Keratinocyte (primary cell): ENCODE measurements at regions not wholly inside any gene's neighbourhood (a gene's known extent, or its start where the extent isn't known, plus 50 kb on each side); places are given as distances from the start of the nearest gene placed in this dataset.

Experiments used
- DNase-seq: peaks from one replicate; pipeline ENCODE4 v3.0.0-alpha.2; 2011; ENCODE audit warnings: low read depth, missing footprints, low spot score
- FAIRE-seq: peaks from 2 replicates; lab custom pipeline; 2011; peaks lifted over from hg19 to GRCh38; lab: Jason Lieb, UNC
- H2AFZ ChIP-seq: 2 replicates; pipeline ENCODE4 v1.6.0; 2012; ENCODE audit warnings: low read length, control low read depth, inconsistent platforms; ENCODE audit not compliant: control insufficient read depth
- H3K27ac ChIP-seq: 2 replicates; pipeline ENCODE4 v1.5.1; 2011; ENCODE audit warnings: low read length; ENCODE audit not compliant: control insufficient read depth, insufficient read depth
- H3K27me3 ChIP-seq: 3 replicates; pipeline ENCODE4 v1.6.0; 2011; ENCODE audit warnings: low read length; ENCODE audit not compliant: control insufficient read depth, insufficient read depth; ENCODE audit errors: extremely low read depth
- H3K36me3 ChIP-seq, 2 experiments: 2 replicates in 1 of 2; 3 replicates in 1 of 2; pipeline ENCODE4 v1.5.1; 2011; ENCODE audit warnings: low read length in 2 of 2, mild to moderate bottlenecking in 1 of 2; ENCODE audit not compliant: control insufficient read depth in 2 of 2, insufficient read depth in 2 of 2; ENCODE audit errors: extremely low read depth in 1 of 2
- H3K4me1 ChIP-seq: 3 replicates; pipeline ENCODE4 v1.5.1; 2011; ENCODE audit warnings: low read length; ENCODE audit not compliant: control insufficient read depth, insufficient read depth; ENCODE audit errors: extremely low read depth
- H3K4me2 ChIP-seq: 3 replicates; pipeline ENCODE4 v1.6.0; 2011; ENCODE audit warnings: low read depth, low read length; ENCODE audit not compliant: control insufficient read depth, insufficient read depth; ENCODE audit errors: extremely low read depth
- H3K4me3 ChIP-seq, 3 experiments: fragments of 200-600 bp in 1 of 3; sonication (generic) in 1 of 3; 2 replicates in 2 of 3; 3 replicates in 1 of 3; pipeline ENCODE4 v1.5.1; 2011 to 2016; ENCODE audit warnings: low read length in 3 of 3, mild to moderate bottlenecking in 3 of 3, control low read depth in 2 of 3, inconsistent platforms in 1 of 3, low read depth in 1 of 3, mixed read lengths in 1 of 3, mixed run types in 1 of 3, moderate library complexity in 1 of 3; ENCODE audit not compliant: control insufficient read depth in 2 of 3, insufficient read depth in 2 of 3; ENCODE audit errors: extremely low read depth in 1 of 3
- H3K79me2 ChIP-seq: 2 replicates; pipeline ENCODE4 v1.6.0; 2012; ENCODE audit warnings: low read length; ENCODE audit not compliant: control insufficient read depth, insufficient read depth
- H3K9ac ChIP-seq: 3 replicates; pipeline ENCODE4 v1.6.0; 2011; ENCODE audit warnings: low read length; ENCODE audit not compliant: control insufficient read depth, insufficient read depth; ENCODE audit errors: extremely low read depth
- H3K9me1 ChIP-seq: 3 replicates; pipeline ENCODE4 v1.6.0; 2011; ENCODE audit warnings: low read length; ENCODE audit not compliant: control insufficient read depth, insufficient read depth; ENCODE audit errors: extremely low read depth
- H3K9me3 ChIP-seq: 2 replicates; pipeline ENCODE4 v1.5.1; 2012; ENCODE audit warnings: low read depth, low read length; ENCODE audit not compliant: control insufficient read depth
- H4K20me1 ChIP-seq: 3 replicates; pipeline ENCODE4 v1.6.0; 2011; ENCODE audit warnings: low read length; ENCODE audit not compliant: control insufficient read depth, insufficient read depth; ENCODE audit errors: extremely low read depth
- EZH2 ChIP-seq: IDR thresholded peaks from one replicate; pipeline ENCODE4 v1.6.1; 2012; ENCODE audit warnings: inconsistent platforms, mild to moderate bottlenecking, low read length, moderate library complexity
- dilution Hi-C: fragments of 300-500 bp; cut with MboI; formaldehyde crosslinking; loops from one replicate; pipeline ENCODE4 v1.7.0; 2020; ENCODE audit warnings: low sequenced_read_pairs; ENCODE audit not compliant: extremely low pct_ligation_motif_present
- TF ChIP-seq, protein P1 (sequence below), 3 experiments: IDR thresholded peaks in 1 of 3; conservative IDR thresholded peaks in 1 of 3; optimal IDR thresholded peaks in 1 of 3; 2 replicates in 2 of 3; 3 replicates in 1 of 3; pipeline versions ENCODE3 to v1.5.1; 2011; ENCODE audit warnings: low read length in 3 of 3, mild to moderate bottlenecking in 3 of 3, moderate library complexity in 2 of 3, control low read depth in 1 of 3, inconsistent platforms in 1 of 3; ENCODE audit not compliant: insufficient read depth in 2 of 3; ENCODE audit errors: extremely low read depth in 1 of 3

DNA sequence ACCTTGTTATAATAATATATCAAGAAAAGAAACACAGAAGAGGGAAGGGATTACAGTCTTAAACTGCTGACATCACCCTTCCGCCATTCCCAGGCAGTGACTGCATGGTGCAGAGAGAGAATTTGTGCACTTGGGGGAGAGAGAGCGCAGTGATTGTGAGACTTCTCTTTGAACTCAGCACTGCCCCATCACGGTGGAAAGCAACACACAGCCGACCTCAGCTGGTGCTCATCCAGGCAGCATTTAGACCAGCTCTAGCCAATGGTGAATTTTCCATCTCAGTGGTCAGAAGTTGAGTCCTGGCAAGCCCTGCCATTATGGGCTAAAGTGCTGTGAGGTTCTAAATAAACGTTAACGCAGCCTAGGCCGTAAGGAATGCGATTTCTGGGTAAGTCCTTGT, 1681.5 kb downstream of the EFNB2 start:
- H3K79me2 ChIP-seq: no peaks in the 10 kb centered on the region
- H3K27me3 ChIP-seq: no peaks in the 10 kb centered on the region
- no peak for TF ChIP-seq EZH2
- TF ChIP-seq, protein P1, sequence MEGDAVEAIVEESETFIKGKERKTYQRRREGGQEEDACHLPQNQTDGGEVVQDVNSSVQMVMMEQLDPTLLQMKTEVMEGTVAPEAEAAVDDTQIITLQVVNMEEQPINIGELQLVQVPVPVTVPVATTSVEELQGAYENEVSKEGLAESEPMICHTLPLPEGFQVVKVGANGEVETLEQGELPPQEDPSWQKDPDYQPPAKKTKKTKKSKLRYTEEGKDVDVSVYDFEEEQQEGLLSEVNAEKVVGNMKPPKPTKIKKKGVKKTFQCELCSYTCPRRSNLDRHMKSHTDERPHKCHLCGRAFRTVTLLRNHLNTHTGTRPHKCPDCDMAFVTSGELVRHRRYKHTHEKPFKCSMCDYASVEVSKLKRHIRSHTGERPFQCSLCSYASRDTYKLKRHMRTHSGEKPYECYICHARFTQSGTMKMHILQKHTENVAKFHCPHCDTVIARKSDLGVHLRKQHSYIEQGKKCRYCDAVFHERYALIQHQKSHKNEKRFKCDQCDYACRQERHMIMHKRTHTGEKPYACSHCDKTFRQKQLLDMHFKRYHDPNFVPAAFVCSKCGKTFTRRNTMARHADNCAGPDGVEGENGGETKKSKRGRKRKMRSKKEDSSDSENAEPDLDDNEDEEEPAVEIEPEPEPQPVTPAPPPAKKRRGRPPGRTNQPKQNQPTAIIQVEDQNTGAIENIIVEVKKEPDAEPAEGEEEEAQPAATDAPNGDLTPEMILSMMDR (optimal IDR thresholded peaks at IDR 0.05 in 1 of 3, IDR thresholded peaks at IDR 0.05 in 1 of 3, conservative IDR thresholded peaks at IDR 0.05 in 1 of 3; ENCODE audit: extremely low read depth in 1 of 3, insufficient read depth in 2 of 3, low read length in 3 of 3): no peak
- DNase-seq: no peak
- H3K9me3 ChIP-seq: no peaks in the 10 kb centered on the region
- no peaks in the 10 kb centered on the region for H3K4me1 ChIP-seq
- no peak overlapping the region for H3K9ac ChIP-seq
- H3K9me1 ChIP-seq: no peaks in the 10 kb centered on the region
- H3K36me3 ChIP-seq: no peaks in the 10 kb centered on the region
- no peaks in the 10 kb centered on the region for H4K20me1 ChIP-seq
- H3K27ac ChIP-seq: no peak overlapping the region
- no peak overlapping the region for H3K4me2 ChIP-seq
- H2AFZ ChIP-seq: no peak overlapping the region
- no peak overlapping the region for H3K4me3 ChIP-seq
- dilution Hi-C loops: no loop called here
- no peak for FAIRE-seq

DNA sequence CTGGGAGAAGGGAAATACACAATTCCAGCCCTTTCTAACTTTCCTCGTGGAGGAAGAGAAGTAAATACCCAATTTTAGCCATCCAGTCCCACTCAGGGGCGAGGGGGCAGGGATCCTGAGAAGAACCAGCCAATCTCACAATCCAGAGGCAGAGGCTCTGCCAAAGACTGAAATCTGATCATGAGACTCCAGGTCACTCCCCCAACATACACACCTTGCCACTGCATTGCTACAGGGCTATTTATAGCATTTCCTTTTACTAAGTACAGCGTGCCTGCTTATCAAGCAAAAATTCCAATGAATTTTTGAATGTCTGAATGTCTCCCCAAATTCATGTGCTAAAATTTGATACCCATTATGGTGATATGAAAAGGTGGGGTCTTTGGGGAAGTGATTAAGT, 1687.5 kb downstream of the EFNB2 start:
- Histone ChIP-seq H2AFZ (no peak overlapping the region), H3K9ac (no peak overlapping the region), H3K27me3 (no peaks in the 10 kb centered on the region), H3K27ac (no peak overlapping the region), H3K4me1 (no peaks in the 10 kb centered on the region), H3K4me3 (no peak overlapping the region), H3K36me3 (no peaks in the 10 kb centered on the region), H3K79me2 (no peaks in the 10 kb centered on the region), H4K20me1 (no peaks in the 10 kb centered on the region), H3K9me3 (no peaks in the 10 kb centered on the region), H3K4me2 (no peak overlapping the region), H3K9me1 (no peaks in the 10 kb centered on the region)
- DNase-seq (no peak), FAIRE-seq (no peak)
- dilution Hi-C loops: no loop called here
- TF ChIP-seq, protein P1 (optimal IDR thresholded peaks at IDR 0.05 in 1 of 3, IDR thresholded peaks at IDR 0.05 in 1 of 3, conservative IDR thresholded peaks at IDR 0.05 in 1 of 3; ENCODE audit: extremely low read depth in 1 of 3, insufficient read depth in 2 of 3, low read length in 3 of 3): no peak
- TF ChIP-seq EZH2: no peak
